SH-SY5Y (cell line): ENCODE measurements at regions not wholly inside any gene's neighbourhood (a gene's known extent, or its start where the extent isn't known, plus 50 kb on each side); places are given as distances from the start of the nearest gene placed in this dataset.

Experiments used
- GATA2 ChIP-seq: IDR thresholded peaks from 2 replicates; pipeline ENCODE4 v1.6.1; 2011; ENCODE audit warnings: mild to moderate bottlenecking, low read depth, low read length
- GATA3 ChIP-seq: IDR thresholded peaks from 2 replicates; pipeline ENCODE4 v1.6.1; 2011; ENCODE audit warnings: low read depth, mild to moderate bottlenecking, low read length, moderate library complexity

GRCh38 chr10:108362961-108363360 is 1198.5 kb upstream of the SORCS1 start:
- TF ChIP-seq GATA2 = no peak
- TF ChIP-seq GATA3 = no peak
